ENCODE measurements at regions not wholly inside any gene's neighbourhood (a gene's known extent, or its start where the extent isn't known, plus 50 kb on each side); places are given as distances from the start of the nearest gene placed in this dataset.

GRCh38 chr3:18779704-18780103 lies 354.6 kb upstream of the SATB1 start:
- H3K4me3 Mint-ChIP-seq: no peak overlapping the region
- no peaks in the 10 kb centered on the region for H3K36me3 Mint-ChIP-seq (ENCODE audit: low read depth)
- DNase-seq (ENCODE audit: low read depth, low spot score): no peak
- no peak overlapping the region for H3K27ac Mint-ChIP-seq (ENCODE audit: unreplicated experiment)
- H3K27me3 Mint-ChIP-seq (ENCODE audit: low read depth): no peaks in the 10 kb centered on the region
- TF ChIP-seq, protein P1, sequence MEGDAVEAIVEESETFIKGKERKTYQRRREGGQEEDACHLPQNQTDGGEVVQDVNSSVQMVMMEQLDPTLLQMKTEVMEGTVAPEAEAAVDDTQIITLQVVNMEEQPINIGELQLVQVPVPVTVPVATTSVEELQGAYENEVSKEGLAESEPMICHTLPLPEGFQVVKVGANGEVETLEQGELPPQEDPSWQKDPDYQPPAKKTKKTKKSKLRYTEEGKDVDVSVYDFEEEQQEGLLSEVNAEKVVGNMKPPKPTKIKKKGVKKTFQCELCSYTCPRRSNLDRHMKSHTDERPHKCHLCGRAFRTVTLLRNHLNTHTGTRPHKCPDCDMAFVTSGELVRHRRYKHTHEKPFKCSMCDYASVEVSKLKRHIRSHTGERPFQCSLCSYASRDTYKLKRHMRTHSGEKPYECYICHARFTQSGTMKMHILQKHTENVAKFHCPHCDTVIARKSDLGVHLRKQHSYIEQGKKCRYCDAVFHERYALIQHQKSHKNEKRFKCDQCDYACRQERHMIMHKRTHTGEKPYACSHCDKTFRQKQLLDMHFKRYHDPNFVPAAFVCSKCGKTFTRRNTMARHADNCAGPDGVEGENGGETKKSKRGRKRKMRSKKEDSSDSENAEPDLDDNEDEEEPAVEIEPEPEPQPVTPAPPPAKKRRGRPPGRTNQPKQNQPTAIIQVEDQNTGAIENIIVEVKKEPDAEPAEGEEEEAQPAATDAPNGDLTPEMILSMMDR (conservative IDR thresholded peaks at IDR 0.05): no peak
- no peaks in the 10 kb centered on the region for H3K9me3 Mint-ChIP-seq
- no peaks in the 10 kb centered on the region for H3K4me1 Mint-ChIP-seq

DNA sequence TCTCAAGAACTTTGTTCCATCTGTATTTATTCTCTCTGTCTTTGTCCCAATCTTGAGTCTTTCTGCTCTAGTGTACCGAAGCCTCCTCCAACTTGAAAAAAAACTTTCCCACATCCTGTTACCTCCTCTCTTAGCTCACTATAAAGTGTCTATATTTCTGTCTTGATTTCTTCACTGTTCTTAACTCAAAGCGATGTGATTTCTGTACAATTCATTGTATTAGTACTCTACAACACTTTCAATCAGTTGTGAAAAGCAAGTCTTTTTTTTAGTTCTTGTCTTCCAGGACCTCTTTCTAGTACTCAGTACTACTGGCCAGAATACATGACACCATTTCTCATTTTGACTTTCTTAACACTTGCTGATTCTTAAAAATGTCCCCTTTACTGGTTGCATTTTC lies 353.5 kb upstream of the SATB1 start:
- H3K4me3 Mint-ChIP-seq: no peak overlapping the region
- no peaks in the 10 kb centered on the region for H3K27me3 Mint-ChIP-seq (ENCODE audit: low read depth)
- TF ChIP-seq, protein P1 (conservative IDR thresholded peaks at IDR 0.05): no peak
- H3K9me3 Mint-ChIP-seq: no peaks in the 10 kb centered on the region
- no peaks in the 10 kb centered on the region for H3K4me1 Mint-ChIP-seq
- H3K36me3 Mint-ChIP-seq (ENCODE audit: low read depth): no peaks in the 10 kb centered on the region
- no peak for DNase-seq (ENCODE audit: low read depth, low spot score)
- no peak overlapping the region for H3K27ac Mint-ChIP-seq (ENCODE audit: unreplicated experiment)

GRCh38 chr3:18778094-18778493 lies 353.0 kb upstream of the SATB1 start:
- TF ChIP-seq, protein P1 (conservative IDR thresholded peaks at IDR 0.05): no peak
- Mint-ChIP-seq H3K36me3 (ENCODE audit: low read depth) (no peaks in the 10 kb centered on the region), H3K27me3 (ENCODE audit: low read depth) (no peaks in the 10 kb centered on the region), H3K9me3 (no peaks in the 10 kb centered on the region), H3K4me1 (no peaks in the 10 kb centered on the region), H3K4me3 (no peak overlapping the region), H3K27ac (ENCODE audit: unreplicated experiment) (no peak overlapping the region)
- no peak for DNase-seq (ENCODE audit: low read depth, low spot score)

DNA sequence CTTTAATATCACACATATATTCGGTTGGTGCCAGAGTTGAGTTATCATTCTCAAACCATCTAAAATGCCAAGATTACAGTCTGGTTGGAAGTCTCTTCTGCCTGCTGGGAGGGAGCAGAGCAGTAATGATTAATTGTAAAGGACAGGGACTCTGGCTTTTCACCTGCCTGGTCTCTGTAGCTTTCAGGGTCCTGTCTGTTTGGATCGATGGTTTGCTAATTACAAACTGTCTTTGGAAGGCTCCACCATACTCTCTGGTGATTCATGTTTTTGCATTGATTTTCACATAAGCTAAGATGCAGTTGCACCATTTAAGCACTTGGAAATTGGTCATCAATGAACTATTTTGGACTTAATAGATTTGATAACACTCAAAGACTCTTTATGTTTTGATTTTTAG lies 350.4 kb upstream of the SATB1 start:
- H3K4me3 Mint-ChIP-seq: no peak overlapping the region
- no peaks in the 10 kb centered on the region for H3K9me3 Mint-ChIP-seq
- no peak overlapping the region for H3K27ac Mint-ChIP-seq (ENCODE audit: unreplicated experiment)
- no peak for DNase-seq (ENCODE audit: low read depth, low spot score)
- no peaks in the 10 kb centered on the region for H3K27me3 Mint-ChIP-seq (ENCODE audit: low read depth)
- no peaks in the 10 kb centered on the region for H3K4me1 Mint-ChIP-seq
- TF ChIP-seq, protein P1 (conservative IDR thresholded peaks at IDR 0.05): no peak
- H3K36me3 Mint-ChIP-seq (ENCODE audit: low read depth): no peaks in the 10 kb centered on the region

DNA sequence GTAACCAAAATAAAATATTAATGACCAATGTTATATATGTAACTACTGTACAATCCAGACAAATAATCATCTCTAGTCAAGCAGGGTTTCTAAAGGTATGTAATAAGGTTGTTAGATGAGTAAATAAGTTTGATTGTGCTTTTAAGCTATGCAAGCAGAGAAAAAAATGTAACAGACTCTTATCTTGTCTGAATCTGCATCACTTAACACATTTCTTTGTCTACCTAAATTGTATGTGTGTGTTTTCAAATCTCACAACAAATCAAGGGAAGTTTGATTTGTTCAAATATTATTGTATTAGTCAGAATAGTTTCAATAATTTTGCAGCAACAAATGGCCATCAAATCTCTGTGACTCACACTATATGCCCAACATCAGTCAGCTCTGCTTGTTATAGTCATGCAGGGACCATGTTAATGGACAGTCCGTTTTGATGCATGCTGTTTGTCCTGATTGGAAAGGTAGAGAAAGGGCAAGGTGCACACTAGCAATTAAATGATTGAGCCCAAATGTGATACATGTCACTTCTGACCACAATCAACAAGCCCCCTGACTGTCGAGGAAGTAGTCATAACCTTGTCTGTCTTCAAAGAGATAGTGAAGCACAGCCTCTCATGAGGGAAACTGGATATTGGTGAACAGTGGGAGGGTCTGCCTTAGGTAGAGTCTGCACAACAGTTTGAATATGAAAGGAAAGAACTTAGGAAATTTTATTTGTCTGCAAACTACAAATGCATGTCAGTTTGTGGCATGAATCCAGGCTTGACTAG lies 349.4 kb upstream of the SATB1 start:
- Mint-ChIP-seq H3K36me3 (ENCODE audit: low read depth) (no peaks in the 10 kb centered on the region), H3K9me3 (no peaks in the 10 kb centered on the region), H3K27me3 (ENCODE audit: low read depth) (no peaks in the 10 kb centered on the region), H3K27ac (ENCODE audit: unreplicated experiment) (no peak overlapping the region), H3K4me3 (no peak overlapping the region), H3K4me1 (no peaks in the 10 kb centered on the region)
- DNase-seq (ENCODE audit: low read depth, low spot score): no peak
- TF ChIP-seq, protein P1 (conservative IDR thresholded peaks at IDR 0.05): no peak

All from neural crest cell (in vitro differentiated cells).